NCI-H82 treated with DMSO at 0.1 percent for 48 hours (cell line): ENCODE measurements at regions not wholly inside any gene's neighbourhood (a gene's known extent, or its start where the extent isn't known, plus 50 kb on each side); places are given as distances from the start of the nearest gene placed in this dataset.
"Not testable (repeated sequence)": the region's sequence is repeated elsewhere in the genome, so short reads cannot be mapped to it uniquely, and the experiment has no call there.

Experiments used
- DNase-seq: peaks from one replicate; lab custom pipeline; 2025; ENCODE audit not compliant: unreplicated experiment; lab: John Stamatoyannopoulos, UW

DNA sequence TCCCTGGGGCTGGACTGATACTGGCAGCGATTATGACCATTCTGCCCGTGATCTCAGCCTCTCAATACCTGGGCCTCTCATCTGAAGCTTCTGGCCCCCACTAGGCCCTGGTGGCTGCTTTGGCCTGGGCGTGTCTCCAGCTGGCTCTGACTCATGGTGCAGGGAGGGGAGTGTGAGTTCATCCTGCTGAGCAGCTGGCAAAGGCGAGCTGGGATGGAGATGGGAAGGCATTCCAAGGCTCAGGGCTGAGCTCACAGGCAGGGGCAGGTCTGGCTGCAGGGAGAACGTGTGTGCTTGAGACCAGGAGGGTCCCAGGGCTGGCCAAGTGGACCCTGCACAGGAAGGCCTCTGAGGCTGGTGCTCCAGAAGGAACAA, 221.8 kb downstream of the TMEM121 start:
- DNase-seq = no peak

DNA sequence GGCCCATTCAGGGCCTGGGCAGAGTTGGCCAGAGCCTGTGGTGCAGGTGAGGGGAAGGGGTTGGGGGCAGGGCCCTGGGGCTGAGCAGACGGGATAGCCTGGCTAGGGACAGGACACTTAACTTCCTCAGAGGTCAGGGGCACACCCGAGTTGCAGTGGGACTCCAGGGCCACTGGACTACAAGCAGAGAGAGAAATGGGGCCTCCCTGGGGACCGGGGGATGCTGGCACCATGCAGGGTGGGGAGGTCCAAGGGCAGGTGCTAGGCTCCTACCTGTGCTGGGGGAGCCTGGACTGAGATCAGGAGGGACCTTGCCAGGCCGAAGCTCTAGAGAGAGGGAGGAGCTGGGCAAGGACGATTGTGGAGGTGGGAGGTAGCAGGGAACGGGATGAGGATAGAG, 222.3 kb downstream of the TMEM121 start:
- DNase-seq = not testable (repeated sequence)

DNA sequence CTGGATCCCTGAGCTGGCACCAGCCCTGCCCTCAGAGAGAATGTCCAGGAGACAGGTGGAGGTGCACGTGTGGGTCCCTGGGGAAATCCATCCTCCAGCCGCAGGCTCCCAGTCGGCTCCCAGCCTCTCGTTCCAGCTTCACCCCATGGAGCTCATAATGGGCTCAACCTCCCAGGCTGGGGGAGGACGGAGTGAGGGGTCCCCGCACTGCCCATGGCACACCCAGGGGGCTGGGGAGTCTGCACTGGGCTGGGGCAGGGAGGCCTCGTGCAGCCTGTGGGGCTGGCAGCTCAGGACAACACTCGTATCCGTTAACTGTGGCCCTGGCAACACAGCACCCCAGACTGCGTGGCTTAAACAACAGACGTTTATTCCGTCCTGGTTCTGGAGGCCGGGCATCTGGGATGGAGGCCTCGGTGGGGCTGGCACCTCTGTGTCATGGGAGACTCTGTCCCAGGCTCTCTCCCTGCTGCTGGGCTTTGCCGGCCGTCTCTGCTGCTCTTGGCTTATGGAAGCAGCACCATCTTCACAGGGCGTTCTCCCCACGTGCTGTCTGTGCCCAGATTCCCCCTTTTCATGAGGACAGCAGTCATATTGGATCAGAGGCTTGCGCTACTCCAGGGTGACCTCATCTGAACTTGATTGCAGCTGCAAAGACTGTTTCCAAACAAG, 223.6 kb downstream of the TMEM121 start:
- DNase-seq = not testable (repeated sequence)

DNA sequence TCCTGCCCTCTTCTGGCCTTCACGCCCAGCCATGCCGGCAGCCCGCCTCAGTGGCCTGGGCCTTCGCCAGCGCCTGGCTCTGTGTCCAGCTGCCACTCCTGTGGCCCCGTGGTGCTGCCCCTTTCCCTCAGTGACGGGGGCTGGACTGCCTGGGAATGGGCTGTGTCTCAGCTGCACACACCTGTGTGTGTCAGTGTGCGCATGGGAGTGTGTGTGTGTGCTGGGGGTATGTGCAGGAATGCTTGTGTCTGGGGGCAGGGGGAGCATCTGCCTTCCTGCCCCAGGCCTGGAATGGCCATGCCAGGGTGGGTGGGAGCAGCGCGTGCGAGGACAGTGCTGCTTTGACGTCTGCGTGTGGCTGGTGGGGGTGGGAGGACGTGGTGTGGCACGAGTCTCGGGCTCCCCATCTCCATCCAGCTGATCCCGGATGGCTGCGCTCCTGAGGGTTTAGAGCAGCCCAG, 224.9 kb downstream of the TMEM121 start:
- not testable (repeated sequence) for DNase-seq

DNA sequence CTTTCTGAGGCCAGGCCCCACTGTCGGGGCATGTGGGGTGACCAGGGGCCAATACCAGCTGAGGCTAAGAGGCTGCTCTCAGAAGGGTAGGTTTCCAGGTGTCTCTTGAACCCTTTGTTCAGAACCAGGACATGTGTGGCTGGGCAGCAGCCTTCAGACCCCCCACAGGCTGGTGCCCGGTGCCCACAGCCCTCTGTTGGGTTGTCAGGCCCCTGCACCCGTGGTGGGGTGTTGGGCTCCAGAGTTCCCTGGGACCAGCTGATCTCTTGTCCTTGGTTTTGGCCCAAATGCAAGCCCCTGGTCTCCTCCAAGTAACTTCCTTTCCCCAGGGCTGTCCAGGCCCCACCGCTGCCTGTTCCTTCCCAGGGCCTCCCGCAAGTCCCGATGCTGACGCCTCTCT, 226.0 kb downstream of the TMEM121 start:
- DNase-seq = not testable (repeated sequence)

DNA sequence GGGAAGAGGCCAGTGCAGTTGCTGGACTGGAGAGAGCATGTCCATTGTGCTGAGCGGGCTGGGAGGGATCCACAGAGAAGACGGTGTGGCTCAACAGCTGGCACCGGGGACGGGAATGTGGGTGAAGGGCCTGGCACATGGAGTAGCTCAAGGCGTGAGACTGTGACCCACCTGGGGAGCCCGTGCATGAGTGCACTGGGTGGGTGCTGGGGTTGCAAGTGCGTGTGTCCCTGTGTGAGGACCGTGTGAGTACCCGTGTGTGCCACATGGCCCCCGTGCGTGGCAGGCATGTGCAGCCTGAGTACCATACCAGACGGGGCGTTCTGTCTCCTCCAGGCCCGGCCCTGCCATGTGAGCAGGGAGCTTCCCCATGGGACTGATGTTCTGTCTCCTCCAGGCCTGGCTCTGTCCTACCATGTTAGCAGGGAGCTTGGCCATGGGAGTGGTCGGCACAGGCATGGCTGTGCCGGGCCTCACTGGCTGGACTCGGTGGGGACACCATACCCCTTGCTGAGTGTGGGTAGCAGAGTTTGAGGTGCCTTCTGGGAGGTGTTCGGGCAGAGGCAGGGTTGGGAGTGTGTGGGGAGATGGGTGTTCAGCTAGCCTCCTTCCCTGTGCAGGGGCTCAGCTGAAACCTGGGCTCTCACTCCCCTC, 234.4 kb downstream of the TMEM121 start:
- no peak for DNase-seq

DNA sequence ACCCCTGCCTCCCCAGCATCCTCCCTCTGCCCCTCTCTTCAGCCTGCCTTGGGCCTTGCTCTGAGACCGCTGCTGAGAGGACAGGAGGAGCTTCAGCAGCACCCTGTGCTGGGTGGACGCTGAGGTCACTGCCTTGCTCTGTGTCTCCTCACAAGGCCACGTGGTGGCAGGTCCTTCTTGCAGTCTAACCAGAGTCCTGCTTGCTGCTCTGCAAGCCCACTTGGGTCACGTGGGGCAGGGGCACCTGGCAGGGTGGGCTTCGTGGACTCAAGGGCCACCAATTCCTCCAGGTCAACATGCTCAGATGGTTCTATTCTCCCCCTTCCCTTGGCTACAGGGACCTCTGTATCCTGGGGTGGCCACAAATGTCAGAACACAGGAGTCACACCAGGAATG, 235.0 kb downstream of the TMEM121 start:
- DNase-seq = not testable (repeated sequence)

DNA sequence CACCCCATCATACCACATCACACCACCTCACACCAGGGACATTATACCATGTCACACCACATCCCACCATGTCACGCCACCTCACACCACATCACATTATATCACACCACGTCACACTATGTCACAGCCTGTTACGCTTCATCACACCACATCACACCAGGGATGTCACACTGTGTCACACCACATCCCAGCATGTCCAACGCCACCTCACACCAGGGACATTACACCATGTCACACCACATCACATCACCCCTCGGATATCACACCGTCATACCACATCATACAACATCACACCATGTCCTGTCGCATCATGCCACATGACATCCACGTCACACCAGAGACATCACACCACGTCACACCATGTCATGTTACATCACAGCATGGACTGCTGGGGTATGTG, 235.5 kb downstream of the TMEM121 start:
- no peak for DNase-seq

DNA sequence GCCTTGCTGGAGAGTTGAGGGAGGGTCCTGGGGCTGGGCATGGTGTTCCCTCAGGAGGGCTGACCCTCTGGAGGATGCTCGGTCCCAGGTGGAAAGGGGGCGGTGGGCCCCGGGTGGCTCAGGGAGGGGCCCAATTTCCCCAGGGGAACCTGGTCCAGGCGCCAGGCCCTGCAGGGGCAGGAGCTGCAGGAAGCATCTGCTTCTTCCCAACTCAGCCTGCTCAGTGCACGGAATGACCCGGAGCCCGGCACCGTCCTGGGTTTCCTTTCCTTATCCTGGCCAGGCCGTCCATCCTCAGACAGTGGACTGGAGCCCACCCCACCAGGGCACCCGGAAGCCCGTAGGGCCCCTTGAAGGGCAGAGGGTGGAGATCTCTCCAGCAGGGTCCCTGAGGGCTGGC, 235.9 kb downstream of the TMEM121 start:
- not testable (repeated sequence) for DNase-seq

DNA sequence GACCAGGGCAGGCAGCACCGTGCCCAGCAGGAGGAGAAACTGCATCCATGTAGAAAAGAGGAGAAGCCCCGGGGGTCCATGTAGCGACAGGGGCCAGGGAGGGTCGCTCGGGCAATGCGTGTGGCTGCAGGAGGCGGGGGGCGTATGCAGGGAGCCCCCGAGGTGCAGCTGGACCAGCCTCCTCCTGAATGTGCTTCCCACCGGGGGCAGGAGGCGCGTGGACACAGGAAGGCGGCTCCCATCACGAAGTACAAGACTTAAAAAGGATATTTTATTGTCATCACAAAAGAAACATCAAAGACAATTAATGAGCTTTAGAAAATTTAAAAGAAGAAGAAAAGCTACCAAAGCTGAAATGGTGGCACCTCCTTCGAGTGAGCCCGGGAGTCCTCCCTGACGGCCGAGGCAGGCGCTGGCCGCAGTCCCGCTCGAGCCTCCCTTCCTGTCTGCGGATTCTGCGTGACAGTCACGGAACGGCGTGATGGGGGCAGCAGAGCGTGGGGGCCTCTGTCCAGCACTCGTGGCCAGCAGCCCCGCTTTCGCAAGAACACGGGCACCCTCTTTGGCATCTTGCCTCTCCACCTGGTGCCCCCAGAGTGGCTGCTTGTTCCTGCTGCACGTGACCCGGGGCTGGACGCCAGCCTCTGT, 238.0 kb downstream of the TMEM121 start:
- not testable (repeated sequence) for DNase-seq

DNA sequence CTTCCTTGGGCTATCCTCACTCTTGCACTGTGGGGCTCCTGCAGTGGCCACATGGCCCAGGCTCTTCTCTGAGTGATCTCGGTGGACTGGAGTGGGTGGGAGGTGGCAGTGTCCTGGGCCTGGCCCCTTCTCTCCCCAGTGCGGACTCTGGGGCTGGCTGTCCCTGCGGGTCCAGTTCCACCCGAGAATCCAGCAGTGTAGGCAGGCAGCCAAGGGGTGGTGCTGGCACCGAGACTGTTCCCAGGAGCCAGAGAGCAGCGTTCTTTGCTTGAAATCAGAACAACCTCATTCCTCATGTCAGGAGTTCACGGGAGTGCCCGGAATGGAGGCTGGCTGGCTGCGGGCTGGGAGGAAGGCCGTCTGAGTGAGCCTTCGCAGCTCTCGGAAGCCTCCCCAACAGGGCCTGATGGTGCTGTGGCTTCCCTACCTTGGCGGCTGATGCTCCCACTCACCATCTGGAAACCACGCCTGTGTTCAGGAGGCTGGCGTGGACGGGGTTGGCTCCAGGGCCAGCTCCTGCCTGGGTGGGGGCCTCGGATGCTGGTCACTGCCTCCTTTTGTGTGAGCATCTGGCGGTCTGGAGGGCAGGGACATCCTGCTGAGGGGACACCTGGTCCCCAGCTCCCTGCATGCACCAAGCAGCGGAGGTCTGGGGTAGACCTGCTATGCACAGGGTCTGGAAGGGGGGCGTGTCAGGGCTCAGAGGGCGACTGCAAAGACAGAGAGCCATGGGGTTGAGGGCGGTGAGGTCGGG, 238.9 kb downstream of the TMEM121 start:
- DNase-seq = not testable (repeated sequence)

DNA sequence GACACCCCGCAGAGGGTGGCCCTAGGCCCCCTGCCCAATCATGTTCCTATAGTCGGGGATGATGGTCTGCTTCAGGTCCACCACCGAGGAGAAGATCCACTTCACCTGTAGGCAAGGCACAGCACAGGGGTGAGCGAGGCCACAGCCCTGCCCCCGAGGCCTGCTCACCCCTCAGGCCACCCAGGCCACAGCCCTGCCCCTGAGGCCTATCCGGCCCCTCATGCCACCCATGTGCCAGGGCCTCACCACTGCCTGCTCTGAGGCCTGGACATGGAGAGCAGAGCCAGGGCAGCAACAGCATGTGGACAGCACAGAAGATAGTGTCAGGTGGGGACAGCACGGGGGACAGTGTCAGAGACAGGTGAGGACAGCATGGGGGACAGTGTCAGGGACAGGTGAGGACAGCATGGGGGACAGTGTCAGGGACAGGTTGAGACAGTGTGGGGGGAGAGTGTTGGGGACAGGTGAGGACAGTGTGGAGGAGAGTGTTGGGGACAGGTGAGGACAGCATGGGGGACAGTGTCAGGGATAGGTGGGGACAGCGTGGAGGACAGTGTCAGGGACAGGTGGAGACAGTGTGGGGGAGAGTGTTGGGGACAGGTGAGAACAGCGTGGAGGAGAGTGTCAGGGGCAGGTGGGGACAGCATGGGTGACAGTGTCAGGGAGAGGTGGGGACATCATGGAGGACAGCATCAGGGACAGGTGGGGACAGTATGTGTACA, 239.7 kb downstream of the TMEM121 start:
- no peak for DNase-seq

DNA sequence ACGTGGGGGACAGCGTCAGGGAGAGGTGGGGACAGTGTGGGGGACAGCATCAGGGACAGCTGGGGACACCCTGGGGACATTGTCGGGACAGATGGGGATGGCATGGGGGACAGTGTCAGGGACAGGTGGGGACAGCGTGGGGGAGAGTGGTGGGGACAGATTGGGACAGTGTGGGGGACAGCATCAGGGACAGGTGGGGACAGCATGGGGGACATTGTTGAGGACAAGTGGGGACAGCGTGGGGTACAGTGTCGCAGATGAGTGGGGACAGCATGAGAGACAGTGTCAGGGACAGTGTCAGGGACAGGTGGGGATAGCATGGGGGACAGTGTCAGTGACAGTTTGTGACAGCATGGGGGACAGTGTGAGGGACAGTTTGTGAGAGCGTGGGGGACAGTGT, 240.9 kb downstream of the TMEM121 start:
- DNase-seq = no peak

DNA sequence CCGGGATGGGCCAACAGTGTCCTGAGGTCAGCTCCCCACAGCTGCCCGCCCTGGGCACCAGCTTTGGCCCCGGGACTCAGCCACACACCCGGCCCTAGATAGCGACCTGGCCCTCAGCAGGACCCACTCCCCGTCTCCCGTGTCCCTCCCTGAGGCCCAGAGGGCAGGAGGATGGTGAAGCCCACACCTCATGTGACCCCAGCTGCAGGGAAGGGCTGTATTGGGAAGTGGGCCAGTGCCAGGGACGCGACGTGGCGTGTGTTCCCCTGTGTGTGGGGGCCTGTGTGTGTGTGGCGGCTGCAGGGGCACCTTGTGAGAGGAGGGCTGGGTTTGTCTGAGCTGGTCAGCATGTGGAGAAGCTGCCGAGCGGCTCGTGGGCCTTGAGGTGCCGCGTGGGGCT, 241.7 kb downstream of the TMEM121 start:
- DNase-seq = not testable (repeated sequence)

DNA sequence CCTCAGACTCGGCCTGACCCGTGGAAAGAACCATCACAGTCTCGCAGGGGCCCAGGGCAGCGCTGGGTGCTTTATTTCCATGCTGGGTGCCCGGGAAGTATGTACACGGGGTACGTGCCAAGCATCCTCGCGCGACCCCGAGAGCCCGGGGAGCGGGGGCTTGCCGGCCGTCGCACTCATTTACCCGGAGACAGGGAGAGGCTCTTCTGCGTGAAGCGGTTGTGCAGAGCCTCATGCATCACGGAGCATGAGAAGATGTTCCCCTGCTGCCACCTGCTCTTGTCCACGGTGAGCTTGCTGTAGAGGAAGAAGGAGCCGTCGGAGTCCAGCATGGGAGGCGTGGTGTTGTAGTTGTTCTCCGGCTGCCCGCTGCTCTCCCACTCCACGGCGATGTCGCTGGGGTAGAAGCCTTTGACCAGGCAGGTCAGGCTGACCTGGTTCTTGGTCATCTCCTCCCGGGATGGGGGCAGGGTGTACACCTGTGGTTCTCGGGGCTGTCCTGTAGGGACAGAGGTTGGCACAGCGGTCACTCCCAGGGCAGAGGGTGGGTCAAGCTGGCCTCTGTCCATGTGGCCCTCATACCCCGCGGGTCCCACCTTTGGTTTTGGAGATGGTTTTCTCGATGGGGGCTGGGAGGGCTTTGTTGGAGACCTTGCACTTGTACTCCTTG, 242.8 kb downstream of the TMEM121 start:
- not testable (repeated sequence) for DNase-seq

DNA sequence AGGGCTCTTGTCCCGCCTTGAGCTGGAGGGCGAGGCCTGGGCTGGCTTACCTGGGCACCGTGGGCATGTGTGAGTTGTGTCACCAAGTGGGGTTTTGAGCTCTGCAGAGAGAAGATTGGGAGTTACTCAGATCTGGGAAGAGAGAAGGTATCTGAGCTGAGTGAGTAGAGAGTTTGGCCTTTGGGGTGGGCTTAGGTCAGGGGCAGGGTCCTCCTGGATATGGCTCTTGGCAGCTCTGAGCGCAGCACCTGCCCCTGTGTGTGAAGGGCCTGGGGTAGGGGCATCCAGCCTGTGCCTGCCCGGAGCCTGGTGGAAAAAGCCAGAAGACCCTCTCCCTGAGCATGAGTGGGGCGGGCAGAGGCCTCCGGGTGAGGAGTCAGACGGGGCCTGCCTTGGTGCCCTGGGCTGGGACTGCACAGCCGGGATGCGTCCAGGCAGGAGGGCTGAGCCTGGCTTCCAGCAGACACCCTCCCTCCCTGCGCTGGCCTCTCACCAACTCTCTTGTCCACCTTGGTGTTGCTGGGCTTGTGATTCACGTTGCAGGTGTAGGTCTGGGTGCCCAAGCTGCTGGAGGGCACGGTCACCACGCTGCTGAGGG, 244.3 kb downstream of the TMEM121 start:
- DNase-seq = not testable (repeated sequence)

DNA sequence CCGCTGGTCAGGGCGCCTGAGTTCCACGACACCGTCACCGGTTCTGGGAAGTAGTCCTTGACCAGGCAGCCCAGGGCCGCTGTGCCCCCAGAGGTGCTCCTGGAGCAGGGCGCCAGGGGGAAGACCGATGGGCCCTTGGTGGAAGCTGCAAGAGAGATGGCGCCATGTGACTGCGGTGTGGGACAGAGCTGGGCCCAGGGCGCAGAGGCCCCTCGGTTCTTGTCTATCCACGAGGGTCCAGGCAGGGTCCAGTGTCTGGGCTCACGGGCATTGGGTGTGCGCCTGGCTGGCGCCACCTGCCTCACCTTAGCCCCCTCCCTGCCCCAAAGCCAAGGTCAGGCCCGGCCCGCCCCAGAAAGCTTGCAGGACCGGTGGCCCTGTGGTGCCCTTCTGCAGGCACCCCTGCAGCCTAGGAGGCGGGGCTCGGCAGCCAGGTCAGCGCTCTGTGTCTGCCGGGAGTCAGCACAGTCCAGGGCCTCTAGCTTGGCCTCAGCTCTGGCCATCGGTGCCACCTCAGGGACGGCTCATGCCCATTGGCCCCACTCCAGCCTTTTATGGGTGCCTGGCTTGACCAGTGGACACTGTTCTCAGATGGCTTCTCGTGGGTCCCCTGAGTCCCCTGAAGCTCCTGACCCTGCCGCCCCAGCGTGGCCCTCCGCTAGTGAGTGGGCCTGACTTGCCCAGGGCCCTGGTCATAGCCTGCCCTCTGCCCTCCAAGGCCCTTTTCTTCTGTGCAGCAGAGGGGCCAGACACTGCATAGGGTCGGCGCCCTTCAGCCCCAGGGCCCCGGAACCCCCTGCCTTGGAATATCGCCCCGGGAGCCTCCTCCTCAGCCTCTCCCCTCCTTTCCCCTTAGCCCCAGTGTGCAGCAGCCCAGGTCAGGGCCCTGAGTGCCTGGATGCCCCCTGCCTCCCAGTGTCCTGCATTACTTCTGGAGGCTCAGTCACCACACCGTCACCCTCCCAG, 245.2 kb downstream of the TMEM121 start:
- not testable (repeated sequence) for DNase-seq

DNA sequence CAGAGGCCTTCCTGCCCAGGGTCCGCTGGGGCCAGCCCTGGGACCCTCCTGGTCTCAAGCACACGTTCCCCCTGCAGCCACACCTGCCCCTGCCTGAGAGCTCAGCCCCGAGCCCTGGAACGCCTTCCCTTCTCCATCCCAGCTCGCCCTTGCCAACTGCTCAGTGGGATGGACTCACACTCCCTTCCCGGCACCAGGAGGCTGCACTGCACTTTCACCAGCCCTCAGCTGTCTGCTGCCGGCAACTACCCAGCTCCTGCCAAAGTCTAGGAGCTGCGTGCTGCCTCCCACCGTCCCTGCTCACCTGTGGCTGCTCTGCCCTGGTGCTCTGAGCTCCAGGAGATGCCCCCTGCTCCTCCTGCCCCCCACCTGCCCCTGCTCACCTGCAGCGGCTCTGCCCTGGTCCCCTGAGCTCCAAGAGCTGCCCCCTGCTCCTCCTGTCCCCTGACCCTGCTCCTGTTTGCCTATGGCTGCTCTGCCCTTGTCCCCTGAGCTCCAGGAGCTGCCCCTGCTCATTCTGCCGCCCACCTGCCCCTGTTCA, 246.4 kb downstream of the TMEM121 start:
- DNase-seq = not testable (repeated sequence)
